Lung (tissue), 11 donors: ENCODE measurements at regions not wholly inside any gene's neighbourhood (a gene's known extent, or its start where the extent isn't known, plus 50 kb on each side); places are given as distances from the start of the nearest gene placed in this dataset.
A peak's percentile ranks its signal among the peaks of the same experiment; 100 is the strongest.

ENCODE experiments used
- ATAC-seq: fragments of 200-7000 bp; cut with Tn5 transposase; one replicate; pipeline ENCODE4 v1.9.1; 2020; ENCODE audit warnings: moderate number of reproducible peaks; ENCODE audit not compliant: insufficient read depth, low FRiP score
- DNase-seq, 3 donors: peaks; one replicate each; pipeline ENCODE4 v3.0.0-alpha.2; 2013 to 2017
- H3K27ac ChIP-seq, 2 donors: one replicate each; pipeline ENCODE4 v1.5.1; 2013; ENCODE audit warnings: mild to moderate bottlenecking in 2 of 2, moderate library complexity in 2 of 2, control low read depth in 1 of 2, inconsistent platforms in 1 of 2, low read depth in 1 of 2, low read length in 1 of 2
- H3K27me3 ChIP-seq, 3 donors: one replicate each; pipeline ENCODE4 v1.5.1; 2013; ENCODE audit warnings: low read length in 2 of 3; ENCODE audit not compliant: control insufficient read depth in 3 of 3, insufficient read depth in 3 of 3
- H3K36me3 ChIP-seq, 4 donors: one replicate each; pipeline ENCODE4 v1.5.1; 2013; ENCODE audit warnings: low read length in 4 of 4, mild to moderate bottlenecking in 1 of 4, moderate library complexity in 1 of 4; ENCODE audit not compliant: control insufficient read depth in 4 of 4, insufficient read depth in 4 of 4
- H3K4me1 ChIP-seq, 5 donors: one replicate each; pipeline ENCODE4 v1.5.1; 2013; ENCODE audit warnings: low read length in 5 of 5, mild to moderate bottlenecking in 2 of 5, moderate library complexity in 1 of 5; ENCODE audit not compliant: control insufficient read depth in 5 of 5, insufficient read depth in 5 of 5
- H3K4me3 ChIP-seq: one replicate; pipeline ENCODE4 v1.5.1; 2013; ENCODE audit warnings: mild to moderate bottlenecking, control low read depth, moderate library complexity
- H3K9ac ChIP-seq, 2 donors: one replicate each; pipeline ENCODE4 v1.5.1; 2013; ENCODE audit warnings: low read length in 2 of 2, control low read depth in 1 of 2; ENCODE audit not compliant: insufficient read depth in 1 of 2
- H3K9me3 ChIP-seq, 4 donors: one replicate each; pipeline ENCODE4 v1.5.1; 2013; ENCODE audit warnings: low read length in 3 of 4, mild to moderate bottlenecking in 1 of 4, moderate library complexity in 1 of 4; ENCODE audit not compliant: control insufficient read depth in 4 of 4, insufficient read depth in 3 of 4
- WGBS, 2 donors: extraction: QIAGEN DNeasy Blood & Tissue Kit; methylation state at CpG; one replicate each; pipeline ENCODE4 v1.1.7; 2013; 5-methylcytosine and 5-hydroxymethylcytosine counted together
- TF ChIP-seq, protein P1 (sequence below): IDR thresholded peaks from 2 replicates; pipeline ENCODE4 v1.5.1; 2012; ENCODE audit warnings: mild to moderate bottlenecking; ENCODE audit errors: control extremely low read depth, extremely low read depth
- donor health status: control.
- donor health status: control.
- donor health status: Bipolar disorder and iron deficiency.
- donor health status: healthy.
- donor health status: DM: yes; HTN: yes; CAD: no.

DNA sequence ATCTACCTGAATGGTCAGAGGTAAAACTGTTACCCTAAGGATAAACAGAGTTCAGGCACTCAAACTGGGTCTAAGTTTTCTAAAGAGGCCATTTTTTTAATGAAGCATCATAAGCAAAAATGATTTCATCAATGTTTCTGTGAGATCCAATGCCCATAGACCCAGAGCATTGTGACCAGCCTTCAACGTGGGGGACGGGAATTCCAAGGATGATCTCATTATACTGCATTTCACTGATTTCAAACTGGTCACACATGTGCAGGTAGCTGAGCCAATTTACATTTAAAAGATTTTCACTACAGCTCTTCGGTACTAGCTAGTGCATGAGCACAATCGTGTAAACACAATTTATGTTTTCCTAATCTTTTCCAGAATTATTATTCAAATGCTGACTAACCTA is 472.9 kb downstream of the DIPK2A start:
- no peaks in the 10 kb centered on the region for H3K27me3 ChIP-seq
- H3K36me3 ChIP-seq: no peaks in the 10 kb centered on the region
- 90 to 91% methylated on average over 4 of the region's 4 CpGs for WGBS, 2 donors
- ATAC-seq (no peak), DNase-seq (no peak)
- no peaks in the 10 kb centered on the region for H3K4me1 ChIP-seq
- TF ChIP-seq, protein P1, sequence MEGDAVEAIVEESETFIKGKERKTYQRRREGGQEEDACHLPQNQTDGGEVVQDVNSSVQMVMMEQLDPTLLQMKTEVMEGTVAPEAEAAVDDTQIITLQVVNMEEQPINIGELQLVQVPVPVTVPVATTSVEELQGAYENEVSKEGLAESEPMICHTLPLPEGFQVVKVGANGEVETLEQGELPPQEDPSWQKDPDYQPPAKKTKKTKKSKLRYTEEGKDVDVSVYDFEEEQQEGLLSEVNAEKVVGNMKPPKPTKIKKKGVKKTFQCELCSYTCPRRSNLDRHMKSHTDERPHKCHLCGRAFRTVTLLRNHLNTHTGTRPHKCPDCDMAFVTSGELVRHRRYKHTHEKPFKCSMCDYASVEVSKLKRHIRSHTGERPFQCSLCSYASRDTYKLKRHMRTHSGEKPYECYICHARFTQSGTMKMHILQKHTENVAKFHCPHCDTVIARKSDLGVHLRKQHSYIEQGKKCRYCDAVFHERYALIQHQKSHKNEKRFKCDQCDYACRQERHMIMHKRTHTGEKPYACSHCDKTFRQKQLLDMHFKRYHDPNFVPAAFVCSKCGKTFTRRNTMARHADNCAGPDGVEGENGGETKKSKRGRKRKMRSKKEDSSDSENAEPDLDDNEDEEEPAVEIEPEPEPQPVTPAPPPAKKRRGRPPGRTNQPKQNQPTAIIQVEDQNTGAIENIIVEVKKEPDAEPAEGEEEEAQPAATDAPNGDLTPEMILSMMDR: no peak
- H3K4me3 ChIP-seq: no peak overlapping the region
- no peak overlapping the region for H3K9ac ChIP-seq
- H3K9me3 ChIP-seq: no peaks in the 10 kb centered on the region
- H3K27ac ChIP-seq: no peak overlapping the region

DNA sequence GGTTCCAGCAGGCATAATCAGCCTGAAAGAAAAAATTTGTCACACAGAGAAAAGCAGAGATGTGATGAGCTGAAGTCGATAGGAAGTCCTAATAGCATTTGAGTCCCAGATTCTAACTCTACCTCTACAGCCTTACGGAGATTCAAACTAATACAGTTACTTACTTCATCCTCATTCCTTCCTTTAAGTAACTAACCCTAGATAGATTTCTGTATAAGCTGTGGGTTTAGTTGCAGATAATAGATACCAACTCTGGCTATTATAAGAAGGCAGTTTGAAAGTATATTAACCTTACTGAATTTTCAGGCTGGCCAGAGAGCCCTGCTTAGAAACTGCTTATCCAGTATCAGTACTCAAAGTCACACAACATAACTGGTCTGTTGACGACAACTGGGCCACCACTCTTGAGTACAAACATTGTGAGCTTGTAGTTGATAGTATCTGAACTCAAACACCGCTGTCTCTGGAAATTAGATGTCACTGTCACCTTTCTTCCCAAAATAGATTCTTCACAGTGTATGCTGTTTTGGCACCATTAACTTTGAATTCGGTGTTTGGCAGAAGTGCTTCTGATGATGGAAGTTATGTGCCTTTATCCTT is 484.3 kb downstream of the DIPK2A start:
- DNase-seq (peak in 1 of 3 donors; percentile 1), ATAC-seq (no peak)
- H3K9me3 ChIP-seq: no peaks in the 10 kb centered on the region
- H3K4me3 ChIP-seq: no peak overlapping the region
- no peaks in the 10 kb centered on the region for H3K36me3 ChIP-seq
- TF ChIP-seq, protein P1: no peak
- WGBS, 2 donors: 86 to 88% methylated on average over 5 of the region's 5 CpGs
- H3K4me1 ChIP-seq: no peaks in the 10 kb centered on the region
- H3K9ac ChIP-seq: no peak overlapping the region
- no peaks in the 10 kb centered on the region for H3K27me3 ChIP-seq
- no peak overlapping the region for H3K27ac ChIP-seq

DNA sequence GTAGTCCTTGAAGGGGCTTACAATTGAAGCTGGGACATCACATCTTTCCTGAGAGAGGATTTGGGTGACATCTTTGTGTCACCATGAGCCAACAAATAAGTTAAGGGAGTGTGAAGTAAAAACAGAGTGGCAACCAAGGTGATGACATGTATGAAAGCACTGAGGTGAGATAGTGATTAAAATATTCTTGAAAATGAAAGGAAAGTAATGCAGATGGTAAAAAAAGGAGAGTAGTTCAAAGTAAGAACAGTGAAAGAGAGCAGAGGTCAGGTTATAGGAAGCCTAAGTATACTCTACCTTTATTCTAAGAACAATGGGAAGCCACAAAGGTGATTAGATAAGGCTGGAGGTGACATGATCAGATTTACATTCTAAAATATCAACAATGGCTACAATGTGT is 486.1 kb downstream of the DIPK2A start:
- no peak overlapping the region for H3K27ac ChIP-seq
- H3K4me3 ChIP-seq: no peak overlapping the region
- TF ChIP-seq, protein P1: no peak
- no peak for DNase-seq
- H3K9me3 ChIP-seq: no peaks in the 10 kb centered on the region
- H3K27me3 ChIP-seq: no peaks in the 10 kb centered on the region
- no peak for ATAC-seq
- no peaks in the 10 kb centered on the region for H3K36me3 ChIP-seq
- no peaks in the 10 kb centered on the region for H3K4me1 ChIP-seq
- no peak overlapping the region for H3K9ac ChIP-seq

DNA sequence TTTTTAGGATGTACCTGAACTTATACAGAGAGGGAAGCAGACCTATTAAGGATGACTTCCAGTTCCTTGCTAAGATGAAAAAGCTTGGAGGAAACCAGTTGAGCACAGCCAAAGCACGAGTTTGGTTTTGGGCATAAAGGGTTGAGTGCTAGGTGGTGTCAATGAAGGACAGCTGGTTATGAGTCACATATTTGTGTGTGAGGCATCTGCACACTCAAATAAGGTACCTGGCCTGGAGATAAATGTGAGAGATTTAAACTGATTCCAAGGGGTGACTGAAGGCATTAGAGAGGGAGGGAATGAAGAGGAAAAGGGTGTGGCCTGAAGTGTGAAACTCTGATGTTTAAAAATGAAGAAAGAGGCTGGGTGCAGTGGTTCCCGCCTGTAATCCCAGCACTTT is 486.7 kb downstream of the DIPK2A start:
- WGBS, 2 donors: 92 to 94% methylated on average over 2 of the region's 2 CpGs
- H3K27ac ChIP-seq: no peak overlapping the region
- no peak for DNase-seq
- no peaks in the 10 kb centered on the region for H3K36me3 ChIP-seq
- no peaks in the 10 kb centered on the region for H3K27me3 ChIP-seq
- no peak overlapping the region for H3K9ac ChIP-seq
- ATAC-seq: no peak
- TF ChIP-seq, protein P1: no peak
- H3K4me1 ChIP-seq: no peaks in the 10 kb centered on the region
- H3K9me3 ChIP-seq: no peaks in the 10 kb centered on the region
- H3K4me3 ChIP-seq: no peak overlapping the region
